VCaP (cell line): ENCODE measurements at regions not wholly inside any gene's neighbourhood (a gene's known extent, or its start where the extent isn't known, plus 50 kb on each side); places are given as distances from the start of the nearest gene placed in this dataset.

Source experiments
- H3K27ac ChIP-seq: fragments of 450-650 bp; 2 replicates; pipeline ENCODE4 v1.5.1; 2017
- CTCF ChIP-seq: fragments of 450-650 bp; conservative IDR thresholded peaks from 2 replicates; pipeline ENCODE4 v1.5.1; 2017; ENCODE audit warnings: mild to moderate bottlenecking, moderate library complexity

- TF ChIP-seq CTCF, result no peak
- no peak overlapping the region for H3K27ac ChIP-seq
Measured at GRCh38 chr3:25096536-25096935, 331.5 kb upstream of the RARB start.

DNA sequence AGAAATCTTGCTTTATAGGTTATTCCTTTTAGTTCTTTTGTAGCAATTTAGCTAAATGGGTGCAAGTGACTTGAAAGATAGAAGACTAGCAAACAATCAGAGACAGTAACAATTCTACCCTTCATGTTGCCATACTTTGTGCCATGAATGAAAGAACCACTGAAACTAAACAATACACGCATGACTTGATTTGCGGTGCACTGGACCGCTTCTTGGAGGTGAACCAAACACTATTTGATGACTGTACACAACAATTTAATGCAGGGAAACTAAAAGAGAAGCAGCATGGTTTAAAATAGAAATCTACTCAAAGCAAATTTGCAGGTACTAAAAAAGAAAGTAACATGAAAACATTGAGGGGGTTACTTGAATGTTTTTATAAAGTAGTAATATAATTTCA, 331.0 kb upstream of the RARB start:
- no peak for TF ChIP-seq CTCF
- no peak overlapping the region for H3K27ac ChIP-seq

DNA sequence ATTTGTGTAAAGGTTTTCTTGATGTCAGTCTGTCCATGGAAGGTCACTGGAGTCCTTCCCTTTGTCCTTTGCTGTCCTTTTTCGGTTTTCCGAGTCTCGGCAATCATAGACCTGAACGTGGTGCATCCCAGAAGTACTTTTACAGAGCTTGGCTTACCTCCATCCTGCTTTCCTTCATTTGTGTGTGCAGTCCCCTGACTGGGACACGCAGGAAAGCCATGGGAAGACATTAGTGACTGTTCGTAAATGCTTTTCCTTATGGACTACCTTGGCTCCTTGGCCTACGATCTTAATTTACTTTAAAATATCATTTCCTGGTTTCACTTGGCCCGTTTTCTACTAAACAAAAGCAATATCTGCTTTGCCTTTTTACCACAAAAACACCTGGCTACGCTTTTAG, 328.4 kb upstream of the RARB start:
- no peak for TF ChIP-seq CTCF

GRCh38 chr3:25103391-25103790, 324.7 kb upstream of the RARB start:
- no peak overlapping the region for H3K27ac ChIP-seq
- no peak for TF ChIP-seq CTCF

More for the DNA sequence above, 328.4 kb upstream of the RARB start:
- H3K27ac ChIP-seq, result no peak overlapping the region

DNA sequence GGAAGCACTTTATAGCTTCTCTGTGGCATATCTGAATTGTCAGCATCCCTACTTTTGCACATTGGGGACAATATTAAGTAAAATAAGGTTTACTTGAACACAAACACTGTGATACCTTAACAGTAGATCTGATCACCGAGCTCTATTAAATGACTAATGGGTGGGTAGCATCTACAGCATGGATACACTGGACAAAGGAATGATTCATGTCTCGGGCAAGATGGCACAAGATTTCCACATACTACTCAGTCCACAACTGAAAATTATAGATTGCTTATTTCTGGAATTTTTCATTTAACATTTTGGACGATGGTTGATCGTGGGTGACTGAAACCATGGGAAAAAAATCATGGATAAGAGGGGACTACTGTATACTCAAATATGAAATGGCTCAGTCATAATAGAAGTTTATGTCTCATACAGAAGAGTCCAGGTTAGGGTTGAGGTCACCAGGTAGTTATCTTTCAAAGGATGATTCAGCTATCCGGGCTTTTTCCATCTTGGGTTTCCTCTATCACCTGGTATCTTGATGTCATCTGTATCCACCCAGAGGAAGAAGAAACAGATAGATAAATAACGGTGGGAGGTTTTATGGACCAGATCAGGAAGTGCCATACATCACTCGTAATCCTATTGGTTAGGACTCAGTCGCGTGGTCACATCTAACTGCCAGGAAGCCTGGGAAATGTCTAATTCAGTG, 320.0 kb upstream of the RARB start:
- H3K27ac ChIP-seq, result no peak overlapping the region
- no peak for TF ChIP-seq CTCF

GRCh38 chr3:25110642-25111041, 317.4 kb upstream of the RARB start:
- no peak overlapping the region for H3K27ac ChIP-seq
- TF ChIP-seq CTCF, result no peak

GRCh38 chr3:25113891-25114290, 314.2 kb upstream of the RARB start:
- no peak for TF ChIP-seq CTCF
- no peak overlapping the region for H3K27ac ChIP-seq
